Left lung (tissue), 4 donors: ENCODE measurements at regions not wholly inside any gene's neighbourhood (a gene's known extent, or its start where the extent isn't known, plus 50 kb on each side); places are given as distances from the start of the nearest gene placed in this dataset.
A peak's percentile ranks its signal among the peaks of the same experiment; 100 is the strongest.
"Not testable (repeated sequence)": the region's sequence is repeated elsewhere in the genome, so short reads cannot be mapped to it uniquely, and the experiment has no call there.

ENCODE experiments used
- ATAC-seq: fragments of 200-7000 bp; cut with Tn5 transposase; one replicate; pipeline ENCODE4 v1.9.1; 2020; ENCODE audit warnings: moderate library complexity
- DNase-seq, 4 donors: peaks; one replicate each; pipeline ENCODE4 v3.0.0-alpha.2; 2013 to 2020
- H3K27ac ChIP-seq, 2 donors: fragments of 200-600 bp; sonication (generic) in 1 of 2; one replicate each; pipeline versions ENCODE4 v1.5.0 to v1.8.0; 2020 to 2021
- H3K27me3 ChIP-seq, 2 donors: fragments of 200-600 bp; sonication (generic) in 1 of 2; one replicate each; pipeline versions ENCODE4 v1.5.0 to v1.8.0; 2020 to 2021
- H3K36me3 ChIP-seq, 2 donors: fragments of 200-600 bp; sonication (generic) in 1 of 2; one replicate each; pipeline versions ENCODE4 v1.5.0 to v1.8.0; 2020 to 2021
- H3K4me1 ChIP-seq, 2 donors: fragments of 200-600 bp; one replicate each; pipeline ENCODE4 v1.8.0; 2021
- H3K4me3 ChIP-seq, 2 donors: fragments of 200-600 bp; sonication (generic) in 1 of 2; one replicate each; pipeline versions ENCODE4 v1.5.0 to v1.8.0; 2020 to 2021; ENCODE audit warnings: mild to moderate bottlenecking in 1 of 2
- H3K9me3 ChIP-seq, 2 donors: fragments of 200-600 bp; sonication (generic) in 1 of 2; one replicate each; pipeline versions ENCODE4 v1.5.0 to v1.8.0; 2020 to 2021
- intact Hi-C, 2 donors: fragments of 100-400 bp; cut with DNase I; formaldehyde crosslinking; loops; one replicate each; pipeline versions ENCODE4 v1.11.2 to v1.14.2; 2022
- TF ChIP-seq, protein P1 (sequence below), 2 donors: fragments of 200-600 bp; sonication (generic) in 1 of 2; IDR thresholded peaks; one replicate each; pipeline versions ENCODE4 v1.5.0 to v1.8.0; 2021; ENCODE audit warnings: antibody characterized with exemption in 2 of 2
- donor health status: DM: no; HTN: yes; CAD: no.
- donor health status: DM: no; HTN: no; CAD: no.

DNA sequence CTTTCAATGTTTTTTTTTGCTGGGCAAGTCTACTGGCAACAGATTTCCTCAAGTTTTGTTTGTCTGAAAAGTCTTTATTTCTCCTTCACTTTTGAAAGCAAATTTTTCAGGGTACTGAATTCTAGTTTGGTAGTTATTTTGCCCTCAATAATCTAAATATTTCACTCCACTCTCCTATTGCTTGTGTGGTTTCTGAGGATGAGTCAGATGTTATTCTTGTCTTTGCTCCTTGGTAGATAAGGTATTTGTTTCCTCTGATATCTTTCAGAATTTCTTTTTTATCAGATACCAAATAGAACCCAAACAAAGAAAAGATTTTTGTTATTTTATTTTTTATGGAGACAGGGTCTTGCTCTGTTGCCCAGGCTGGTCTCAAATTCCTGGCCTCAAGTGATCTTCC lies 99.2 kb upstream of the MALRD1 start:
- H3K27ac ChIP-seq = no peak overlapping the region
- no peaks in the 10 kb centered on the region for H3K36me3 ChIP-seq
- peaks cover 0 to 17% of the 10 kb centered on the region in 2 donors for H3K9me3 ChIP-seq
- DNase-seq (no peak), ATAC-seq (no peak)
- intact Hi-C loops = no loop called here
- TF ChIP-seq, protein P1, sequence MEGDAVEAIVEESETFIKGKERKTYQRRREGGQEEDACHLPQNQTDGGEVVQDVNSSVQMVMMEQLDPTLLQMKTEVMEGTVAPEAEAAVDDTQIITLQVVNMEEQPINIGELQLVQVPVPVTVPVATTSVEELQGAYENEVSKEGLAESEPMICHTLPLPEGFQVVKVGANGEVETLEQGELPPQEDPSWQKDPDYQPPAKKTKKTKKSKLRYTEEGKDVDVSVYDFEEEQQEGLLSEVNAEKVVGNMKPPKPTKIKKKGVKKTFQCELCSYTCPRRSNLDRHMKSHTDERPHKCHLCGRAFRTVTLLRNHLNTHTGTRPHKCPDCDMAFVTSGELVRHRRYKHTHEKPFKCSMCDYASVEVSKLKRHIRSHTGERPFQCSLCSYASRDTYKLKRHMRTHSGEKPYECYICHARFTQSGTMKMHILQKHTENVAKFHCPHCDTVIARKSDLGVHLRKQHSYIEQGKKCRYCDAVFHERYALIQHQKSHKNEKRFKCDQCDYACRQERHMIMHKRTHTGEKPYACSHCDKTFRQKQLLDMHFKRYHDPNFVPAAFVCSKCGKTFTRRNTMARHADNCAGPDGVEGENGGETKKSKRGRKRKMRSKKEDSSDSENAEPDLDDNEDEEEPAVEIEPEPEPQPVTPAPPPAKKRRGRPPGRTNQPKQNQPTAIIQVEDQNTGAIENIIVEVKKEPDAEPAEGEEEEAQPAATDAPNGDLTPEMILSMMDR (IDR thresholded peaks at IDR 0.05) = no peak
- no peaks in the 10 kb centered on the region for H3K4me1 ChIP-seq
- H3K27me3 ChIP-seq = no peaks in the 10 kb centered on the region
- H3K4me3 ChIP-seq = no peak overlapping the region

DNA sequence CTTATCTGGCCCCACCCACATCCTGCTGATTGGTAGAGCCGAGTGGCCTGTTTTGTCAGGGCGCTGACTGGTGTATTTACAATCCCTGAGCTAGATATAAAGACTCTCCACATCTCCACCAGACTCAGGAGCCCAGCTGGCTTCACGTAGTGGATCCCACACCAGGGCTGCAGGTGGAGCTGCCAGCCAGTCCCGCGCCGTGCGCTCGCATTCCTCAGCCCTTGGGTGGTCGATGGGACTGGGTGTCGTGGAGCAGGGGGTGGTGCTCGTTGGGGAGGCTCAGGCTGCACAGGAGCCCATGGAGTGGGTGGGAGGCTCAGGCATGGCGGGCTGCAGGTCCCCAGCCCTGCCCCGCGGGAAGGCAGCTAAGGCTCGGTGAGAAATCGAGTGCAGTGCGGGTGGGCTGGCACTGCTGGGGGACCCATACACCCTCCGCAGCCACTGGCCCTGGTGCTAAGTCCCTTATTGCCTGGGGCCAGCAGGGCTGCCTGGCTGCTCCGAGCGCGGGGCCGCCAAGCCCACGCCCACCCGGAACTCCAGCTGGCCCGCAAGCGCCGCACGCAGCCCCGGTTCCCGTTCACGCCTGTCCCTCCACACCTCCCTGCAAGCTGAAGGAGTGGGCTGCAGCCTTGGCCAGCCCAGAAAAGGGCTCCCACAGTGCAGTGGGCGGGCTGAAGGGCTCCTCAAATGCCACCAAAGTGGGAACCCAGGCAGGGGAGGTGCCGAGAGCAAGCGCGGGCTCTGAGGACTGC lies 97.4 kb upstream of the MALRD1 start:
- H3K27ac ChIP-seq, H3K4me1 ChIP-seq, H3K27me3 ChIP-seq, H3K4me3 ChIP-seq, intact Hi-C loops, H3K36me3 ChIP-seq, ATAC-seq: not testable (repeated sequence)
- peak in 1 of 4 donors; percentile 58 for DNase-seq
- peaks cover 0 to 17% of the 10 kb centered on the region in 2 donors for H3K9me3 ChIP-seq

DNA sequence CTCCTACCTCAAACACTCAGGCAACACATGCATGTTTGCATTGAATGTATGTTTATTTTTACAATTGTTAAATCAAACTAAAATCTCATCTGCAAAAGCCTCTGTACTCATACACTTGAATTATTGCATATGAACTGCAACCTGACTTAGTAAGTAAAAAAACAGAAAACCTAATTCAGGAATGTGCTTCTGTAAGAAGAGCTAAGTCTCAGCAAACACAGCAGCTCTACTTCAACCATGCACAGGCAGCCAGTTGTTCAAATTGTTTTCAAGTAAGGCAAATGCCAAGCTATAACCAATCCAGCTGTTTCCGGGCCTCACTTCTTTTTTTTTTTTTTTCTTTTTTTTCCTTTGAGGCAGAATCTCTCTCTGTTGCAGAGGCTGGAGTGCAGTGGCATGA lies 93.5 kb upstream of the MALRD1 start:
- intact Hi-C loops = no loop called here
- ATAC-seq (no peak), DNase-seq (peak in 1 of 4 donors; percentile 12)
- Histone ChIP-seq H3K27ac (no peak overlapping the region), H3K9me3 (peaks cover 0 to 6% of the 10 kb centered on the region in 2 donors), H3K36me3 (no peaks in the 10 kb centered on the region), H3K4me3 (no peak overlapping the region), H3K4me1 (no peaks in the 10 kb centered on the region), H3K27me3 (no peaks in the 10 kb centered on the region)
- TF ChIP-seq, protein P1 (IDR thresholded peaks at IDR 0.05) = no peak

DNA sequence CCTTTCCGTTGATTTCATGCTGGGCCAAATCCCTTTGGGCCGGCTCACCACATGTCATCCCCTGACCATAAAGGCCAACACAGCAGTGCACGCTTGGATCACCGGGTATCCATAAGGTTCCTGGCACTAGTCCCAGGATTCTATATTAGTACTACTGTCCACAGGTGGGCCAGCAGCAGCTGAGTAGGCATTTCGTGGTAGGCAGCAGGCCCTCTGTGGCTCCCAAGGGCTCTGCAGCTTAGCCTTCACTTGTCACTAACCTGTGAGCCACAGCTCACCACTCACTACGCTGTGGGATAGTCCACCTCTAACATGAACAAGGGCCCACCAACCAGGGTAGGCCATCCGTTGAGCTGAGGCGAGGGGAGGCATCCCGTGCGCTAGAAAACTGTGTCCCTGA lies 89.2 kb upstream of the MALRD1 start:
- Histone ChIP-seq H3K27me3 (no peaks in the 10 kb centered on the region), H3K36me3 (no peaks in the 10 kb centered on the region), H3K27ac (no peak overlapping the region), H3K4me3 (no peak overlapping the region), H3K4me1 (no peaks in the 10 kb centered on the region), H3K9me3 (peaks cover 0 to 13% of the 10 kb centered on the region in 2 donors)
- ATAC-seq (no peak), DNase-seq (no peak)
- intact Hi-C loops = no loop called here
- TF ChIP-seq, protein P1 (IDR thresholded peaks at IDR 0.05) = no peak

DNA sequence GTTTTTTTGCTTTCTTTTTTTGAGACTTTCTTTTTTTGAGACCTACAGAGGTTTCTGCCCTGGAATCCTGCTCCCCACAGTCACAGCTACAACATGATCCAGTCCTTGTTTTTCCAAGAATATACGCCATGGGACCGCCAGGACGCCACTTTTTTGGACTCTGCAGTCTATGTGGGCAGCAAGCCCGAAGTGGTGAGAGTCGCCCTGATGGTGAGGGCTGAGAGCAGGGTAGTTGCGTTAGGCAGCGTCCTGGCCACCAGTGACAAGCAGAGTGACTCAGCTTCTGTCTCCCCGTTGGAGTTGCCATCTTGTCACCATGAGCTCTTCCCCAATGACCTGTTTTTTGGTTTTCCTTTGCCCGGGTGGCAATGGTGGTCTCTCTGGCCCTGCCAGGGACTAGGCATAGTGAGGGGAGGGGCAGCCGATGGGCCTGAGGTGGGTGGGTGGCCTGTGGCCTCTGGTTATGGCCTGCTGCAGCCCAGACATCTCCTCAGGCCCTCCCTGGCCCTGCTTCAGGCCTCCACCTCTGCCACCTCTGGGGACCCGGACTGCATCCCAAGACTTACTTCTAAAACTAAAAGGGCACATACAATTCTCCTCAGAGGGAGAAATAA lies 88.0 kb upstream of the MALRD1 start:
- intact Hi-C loops = no loop called here
- TF ChIP-seq, protein P1 (IDR thresholded peaks at IDR 0.05) = no peak
- Histone ChIP-seq H3K27ac (no peak overlapping the region), H3K4me3 (no peak overlapping the region), H3K36me3 (no peaks in the 10 kb centered on the region), H3K9me3 (peaks cover 0 to 13% of the 10 kb centered on the region in 2 donors), H3K27me3 (no peaks in the 10 kb centered on the region), H3K4me1 (no peaks in the 10 kb centered on the region)
- DNase-seq = peak in 1 of 4 donors; percentile 56
- ATAC-seq = no peak
